HG03354 (cell line): ENCODE measurements at regions not wholly inside any gene's neighbourhood (a gene's known extent, or its start where the extent isn't known, plus 50 kb on each side); places are given as distances from the start of the nearest gene placed in this dataset.
A peak's percentile ranks its signal among the peaks of the same experiment; 100 is the strongest.
"Not testable (repeated sequence)": the region's sequence is repeated elsewhere in the genome, so short reads cannot be mapped to it uniquely, and the experiment has no call there.

Source experiments
- ATAC-seq: cut with Tn5 transposase; IDR thresholded peaks from one replicate; pipeline ENCODE4 v1.9.1; 2021; ENCODE audit warnings: mild to moderate bottlenecking; ENCODE audit not compliant: unreplicated experiment, poor library complexity, severe bottlenecking

DNA sequence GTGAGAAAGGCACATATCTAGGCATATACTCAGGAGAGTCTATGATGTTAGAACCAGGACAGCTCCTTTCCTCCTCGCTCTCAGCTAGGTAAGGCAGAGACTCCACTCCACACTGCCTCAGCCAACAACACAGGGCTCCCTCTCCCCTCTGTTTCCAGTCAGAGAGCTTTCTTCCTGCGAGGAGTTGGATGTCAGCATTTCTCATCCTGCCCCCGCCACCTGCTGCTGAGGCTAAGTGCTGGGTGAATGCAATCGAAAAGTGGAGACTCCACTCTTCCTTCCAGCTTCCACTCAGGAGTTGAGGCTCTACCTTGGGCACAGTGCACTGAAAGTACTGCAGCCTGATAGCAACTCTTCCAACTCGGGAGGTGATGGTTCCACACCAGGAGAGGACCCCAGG lies 177.2 kb upstream of the RAB6C start:
- no peak for ATAC-seq

DNA sequence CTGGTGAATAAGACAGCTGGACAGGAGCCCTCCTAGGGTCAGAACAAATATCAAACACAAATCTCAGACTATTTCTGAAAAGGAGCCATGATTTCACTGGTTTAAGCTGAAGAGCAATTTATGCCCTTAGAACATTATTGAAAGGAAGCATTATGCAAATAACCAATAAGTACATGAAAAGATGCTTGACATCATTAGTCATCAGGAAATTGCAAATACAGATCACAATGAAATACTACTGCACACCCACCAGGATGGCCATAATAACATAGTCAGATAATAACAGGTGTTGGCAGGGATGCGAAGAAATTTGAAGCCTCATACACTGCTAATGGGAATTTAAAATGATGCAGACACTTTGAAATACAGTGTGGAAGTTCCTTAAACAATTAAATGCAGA lies 176.4 kb upstream of the RAB6C start:
- no peak for ATAC-seq

DNA sequence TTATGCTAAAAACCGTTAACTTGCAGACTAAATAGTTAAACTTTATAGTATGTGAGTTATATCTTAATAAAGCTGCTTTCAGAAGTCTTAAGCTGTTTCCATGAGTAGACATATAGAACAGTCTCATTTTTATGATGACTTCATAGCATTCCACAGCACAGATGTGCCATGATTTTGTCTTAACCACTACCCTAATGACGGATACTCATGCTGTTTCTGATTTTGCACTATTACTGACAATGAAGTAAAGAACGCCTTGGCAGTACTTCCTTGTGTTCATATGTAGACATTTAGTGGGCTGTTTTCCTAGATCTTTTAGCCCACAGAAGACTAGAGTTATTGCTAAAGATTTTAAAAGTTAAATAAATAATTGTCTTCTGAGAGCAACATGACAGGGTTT lies 175.6 kb upstream of the RAB6C start:
- no peak for ATAC-seq

DNA sequence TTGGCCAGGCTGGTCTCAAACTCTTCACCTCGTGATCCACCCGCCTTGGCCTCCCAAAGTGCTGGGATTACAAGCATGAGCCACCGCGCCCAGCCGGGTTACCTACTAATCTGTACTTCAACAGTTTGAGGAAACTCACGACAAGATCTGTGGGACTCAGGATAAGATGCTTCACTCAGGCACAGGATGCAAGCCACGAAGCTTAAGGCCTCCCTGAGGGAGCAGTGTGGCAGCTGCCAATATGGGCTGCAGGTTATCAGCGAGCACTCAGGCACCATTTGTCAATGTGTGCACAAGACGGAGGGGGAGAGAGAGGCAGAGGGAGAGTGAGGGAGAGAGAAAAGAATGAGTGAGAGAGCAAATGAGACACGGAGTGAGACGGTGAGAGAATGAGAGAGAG lies 173.6 kb upstream of the RAB6C start:
- ATAC-seq = no peak

DNA sequence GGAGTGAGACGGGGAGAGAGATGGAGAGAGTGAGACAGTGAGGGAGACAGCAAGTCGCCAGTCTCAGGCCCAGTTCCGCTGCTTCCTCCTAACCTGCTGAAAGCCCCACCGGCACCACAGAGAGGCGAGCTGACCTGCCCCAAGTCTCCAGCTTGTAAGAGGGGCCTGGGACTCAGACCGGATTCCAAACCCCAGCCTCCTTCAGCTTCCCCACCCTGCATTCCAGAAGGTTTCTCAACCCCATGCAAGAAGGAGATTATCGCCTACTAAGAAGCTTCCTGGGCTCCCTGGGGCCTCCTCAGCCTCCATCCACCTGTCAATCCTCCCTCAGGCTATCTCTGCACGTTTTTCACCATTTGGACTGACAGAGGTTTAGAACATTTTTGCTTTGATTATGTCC lies 173.1 kb upstream of the RAB6C start:
- ATAC-seq = no peak

DNA sequence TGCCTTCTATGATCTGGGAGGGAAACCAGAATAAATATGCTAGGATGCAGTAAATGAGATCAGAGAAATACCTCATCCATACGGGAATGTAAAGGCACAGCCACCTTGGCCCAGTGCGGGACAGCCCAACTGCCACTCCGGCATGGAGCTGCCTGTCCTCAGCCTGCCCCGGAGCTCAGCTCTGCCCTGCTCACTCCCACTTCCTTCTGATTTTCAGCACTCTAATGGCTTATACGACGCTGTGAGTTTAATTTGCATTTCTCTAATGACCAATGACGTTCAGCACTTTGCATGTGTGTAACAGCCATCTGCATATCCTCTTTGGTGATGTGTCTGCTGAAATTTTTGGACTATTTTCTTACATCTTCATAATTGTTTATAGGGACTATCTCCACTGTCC lies 172.5 kb upstream of the RAB6C start:
- ATAC-seq = no peak

DNA sequence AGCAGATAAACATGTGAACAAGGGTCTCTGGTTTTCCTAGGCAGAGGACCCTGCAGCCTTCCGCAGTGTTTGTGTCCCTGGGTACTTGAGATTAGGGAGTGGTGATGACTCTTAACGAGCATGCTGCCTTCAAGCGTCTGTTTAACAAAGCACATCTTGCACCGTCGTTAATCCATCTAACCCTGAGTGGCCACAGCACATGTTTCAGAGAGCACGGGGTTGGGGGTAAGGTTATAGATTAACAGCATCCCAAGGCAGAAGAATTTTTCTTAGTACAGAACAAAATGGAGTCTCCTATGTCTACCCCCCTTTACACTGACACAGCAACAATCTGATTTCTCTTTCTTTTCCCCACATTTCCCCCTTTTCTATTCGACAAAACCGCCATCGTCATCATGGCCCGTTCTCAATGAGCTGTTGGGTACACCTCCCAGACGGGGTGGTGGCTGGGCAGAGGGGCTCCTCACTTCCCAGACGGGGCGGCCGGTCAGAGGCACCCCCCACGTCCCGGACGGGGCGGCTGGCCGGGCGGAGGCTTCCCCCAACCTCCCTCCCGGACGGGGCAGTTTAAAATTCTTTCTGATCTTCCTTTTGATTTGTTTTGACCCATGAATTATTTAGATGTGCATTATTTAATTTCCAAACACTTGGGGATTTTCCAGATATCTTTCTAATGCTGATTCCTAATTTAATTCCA lies 171.7 kb upstream of the RAB6C start:
- ATAC-seq = not testable (repeated sequence)

DNA sequence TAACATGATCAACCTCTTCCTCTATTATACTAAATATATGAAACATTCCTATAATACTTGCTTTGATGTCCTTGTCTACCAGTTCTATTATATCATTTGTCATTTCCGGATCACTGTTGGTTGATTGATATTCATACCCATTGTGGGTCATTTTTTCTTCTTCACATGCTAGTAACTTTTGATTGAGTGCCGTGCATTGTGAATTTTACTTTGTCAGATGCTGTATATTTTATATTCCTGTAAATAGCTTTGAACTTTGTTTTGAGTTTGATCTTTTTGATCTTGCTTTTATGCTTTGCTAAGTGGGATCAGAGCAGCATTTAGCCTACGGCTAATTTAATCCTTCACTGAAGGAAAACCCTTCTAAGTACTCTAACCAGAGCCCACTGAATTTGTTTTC lies 168.9 kb upstream of the RAB6C start:
- ATAC-seq = no peak

DNA sequence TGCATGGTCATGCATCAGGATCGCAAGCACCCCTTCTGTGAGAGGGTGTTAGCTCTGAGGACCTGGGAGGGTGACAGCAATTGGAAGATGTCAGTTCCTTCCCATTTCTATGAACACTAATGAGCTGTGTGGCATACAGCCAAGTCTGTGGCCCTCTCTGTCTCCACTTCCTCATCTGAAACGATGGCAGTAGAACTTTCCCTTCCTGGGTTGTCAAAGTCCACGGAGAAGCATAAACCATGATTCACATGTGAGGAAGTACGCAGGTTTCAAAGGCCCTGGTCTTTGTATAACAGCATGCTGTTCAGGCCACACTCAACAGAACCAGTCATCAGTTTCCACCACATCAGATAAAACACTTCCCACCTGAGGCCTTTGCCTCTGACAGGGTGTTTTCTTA lies 167.4 kb upstream of the RAB6C start:
- ATAC-seq = peak; percentile 68

DNA sequence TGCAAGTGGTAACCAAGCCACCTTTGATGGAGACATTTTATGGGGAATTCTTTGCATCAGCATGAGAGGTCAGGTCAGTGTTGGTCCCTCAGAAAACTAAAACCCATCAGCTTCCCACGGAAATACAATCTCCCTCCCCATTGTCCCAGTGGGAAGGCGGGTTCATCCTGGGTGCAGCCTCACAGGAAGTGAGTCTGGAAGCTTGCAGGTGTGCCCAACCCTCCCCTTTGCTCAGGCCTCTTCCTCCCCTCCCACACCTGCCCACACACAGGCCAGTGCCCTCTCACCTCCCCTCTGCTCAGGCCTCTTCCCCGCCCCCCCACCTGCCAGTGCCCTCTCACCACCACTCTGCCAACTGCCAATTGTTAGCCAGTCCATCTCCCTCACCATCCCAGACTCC lies 166.8 kb upstream of the RAB6C start:
- ATAC-seq = no peak

DNA sequence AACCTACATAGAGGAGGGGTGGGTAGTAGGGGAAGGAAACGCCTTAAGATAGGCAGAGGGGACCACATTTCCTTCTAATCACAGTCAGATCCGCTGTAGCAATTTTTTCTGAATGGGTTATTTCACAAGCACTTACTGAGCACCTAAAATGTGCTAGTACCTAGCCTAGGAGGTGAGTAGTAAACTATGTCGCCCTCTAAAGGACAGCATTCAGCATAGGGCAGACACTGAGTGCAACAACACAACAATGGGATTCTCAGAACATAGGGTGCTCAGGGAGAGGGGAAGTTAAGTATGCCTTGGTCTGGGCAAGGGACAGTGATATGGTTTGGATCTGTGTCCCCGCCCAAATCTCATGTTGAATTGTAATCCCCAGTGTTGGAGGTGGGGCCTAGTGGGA lies 166.1 kb upstream of the RAB6C start:
- no peak for ATAC-seq

DNA sequence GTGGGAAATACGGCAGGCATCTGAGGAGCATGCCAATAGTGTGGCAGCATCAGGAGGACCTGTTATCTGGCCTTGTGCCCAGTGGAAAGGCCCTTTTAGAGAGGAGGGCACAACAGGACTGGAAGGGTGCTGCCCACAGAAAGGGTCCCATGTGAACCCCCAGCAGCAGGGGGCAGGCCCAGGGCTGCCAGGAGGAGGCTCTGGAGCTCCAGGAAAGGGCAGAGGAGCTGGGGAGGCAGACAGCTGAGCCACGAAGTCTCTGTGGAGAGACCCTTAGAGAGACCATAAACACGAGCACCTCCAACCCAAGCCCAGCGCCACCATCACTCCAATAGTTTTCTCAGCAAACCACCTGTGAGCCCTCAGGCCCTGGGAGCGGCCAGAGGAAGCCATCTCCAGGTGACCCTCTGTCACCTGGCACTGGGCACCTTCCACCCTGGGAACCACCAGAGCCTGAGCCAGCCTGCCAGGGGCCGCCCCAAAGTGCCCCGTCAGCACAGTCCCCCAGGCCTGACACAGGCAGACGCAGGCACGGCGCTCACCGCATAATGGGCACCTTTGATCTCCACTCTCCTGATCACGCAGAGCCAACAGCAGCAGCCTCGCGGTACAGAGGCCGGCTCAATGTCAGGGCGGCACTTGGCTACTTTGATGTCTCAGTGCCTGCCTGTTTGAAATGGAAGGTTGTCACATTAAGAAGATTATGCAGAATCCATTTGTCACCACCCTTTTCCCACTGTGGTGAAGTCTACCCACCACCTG lies 162.5 kb upstream of the RAB6C start:
- ATAC-seq = no peak

DNA sequence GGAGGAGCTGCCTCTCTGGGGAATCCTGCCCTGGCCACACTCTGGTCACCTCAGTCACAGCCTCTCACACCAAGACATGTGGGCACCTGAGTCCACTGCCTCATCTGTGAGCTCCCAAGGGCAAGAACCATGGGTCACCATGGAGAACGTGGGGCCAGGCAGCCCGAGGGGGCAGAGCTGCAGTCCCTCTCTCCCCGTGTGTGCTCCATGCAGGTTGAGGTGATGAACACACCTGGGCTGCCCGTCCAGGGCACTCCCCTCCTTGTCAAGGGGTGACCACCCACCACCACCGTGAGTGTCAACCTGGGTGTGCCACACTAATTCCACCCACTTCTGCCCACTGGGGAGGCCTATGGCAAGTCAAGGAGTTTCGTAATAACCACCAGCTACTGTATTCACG lies 159.6 kb upstream of the RAB6C start:
- no peak for ATAC-seq

DNA sequence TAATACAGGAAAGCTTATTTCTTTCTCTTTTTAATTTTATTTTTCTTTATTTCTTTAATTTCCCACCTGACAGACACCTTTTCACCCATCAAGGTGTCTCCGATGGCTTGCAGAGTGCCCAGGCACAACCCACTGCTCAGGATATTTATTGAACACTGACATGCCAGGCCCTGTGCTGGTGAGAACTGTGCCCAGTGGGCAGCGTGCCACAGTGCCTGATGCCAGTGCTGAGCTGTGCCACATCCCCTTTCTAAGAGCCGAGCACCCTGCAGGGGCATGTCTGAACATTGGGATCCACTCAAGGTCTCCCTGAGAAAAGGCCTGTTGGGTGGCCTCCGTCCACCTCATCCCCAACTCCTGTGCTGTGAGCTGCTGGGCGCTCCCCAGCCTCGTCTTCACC lies 158.6 kb upstream of the RAB6C start:
- no peak for ATAC-seq

DNA sequence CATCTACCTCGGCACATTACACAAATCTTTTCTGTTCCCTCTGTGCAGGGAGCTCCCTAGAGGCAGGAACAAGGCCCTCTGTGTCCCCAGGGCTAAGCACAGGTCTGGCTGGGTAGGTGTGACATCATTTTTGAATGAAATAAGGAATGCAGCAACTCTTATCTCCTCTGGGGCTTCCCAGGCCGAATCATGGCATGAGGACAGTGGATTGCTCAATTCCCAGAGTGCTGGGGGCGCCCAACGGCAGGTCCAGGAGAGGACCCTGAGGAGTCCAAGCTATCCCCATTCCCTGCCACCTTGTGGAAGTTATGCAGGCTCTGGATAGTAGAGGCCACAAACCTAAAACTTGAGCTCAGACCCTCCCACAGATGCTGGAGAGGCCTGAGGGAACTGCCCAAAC lies 158.0 kb upstream of the RAB6C start:
- ATAC-seq = no peak

DNA sequence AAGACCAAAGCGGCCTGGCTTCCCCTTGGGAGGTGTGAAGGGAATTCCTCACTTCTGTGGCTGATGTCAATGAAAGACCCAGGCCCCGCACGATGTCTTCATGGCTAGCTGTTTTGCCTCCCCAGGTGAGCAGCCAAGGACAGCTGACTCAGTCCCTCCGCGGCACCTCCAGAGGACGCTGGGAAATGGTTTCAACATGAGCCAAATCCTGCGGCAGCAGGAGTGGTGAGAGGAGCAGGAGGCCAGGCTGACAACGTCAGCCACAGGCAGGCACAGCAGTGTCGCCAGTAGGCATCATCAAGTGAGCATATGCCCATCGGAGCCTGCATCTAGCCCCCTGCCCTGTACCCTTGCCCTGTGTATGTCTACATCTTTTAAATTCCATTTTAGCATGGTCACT lies 156.4 kb upstream of the RAB6C start:
- no peak for ATAC-seq

DNA sequence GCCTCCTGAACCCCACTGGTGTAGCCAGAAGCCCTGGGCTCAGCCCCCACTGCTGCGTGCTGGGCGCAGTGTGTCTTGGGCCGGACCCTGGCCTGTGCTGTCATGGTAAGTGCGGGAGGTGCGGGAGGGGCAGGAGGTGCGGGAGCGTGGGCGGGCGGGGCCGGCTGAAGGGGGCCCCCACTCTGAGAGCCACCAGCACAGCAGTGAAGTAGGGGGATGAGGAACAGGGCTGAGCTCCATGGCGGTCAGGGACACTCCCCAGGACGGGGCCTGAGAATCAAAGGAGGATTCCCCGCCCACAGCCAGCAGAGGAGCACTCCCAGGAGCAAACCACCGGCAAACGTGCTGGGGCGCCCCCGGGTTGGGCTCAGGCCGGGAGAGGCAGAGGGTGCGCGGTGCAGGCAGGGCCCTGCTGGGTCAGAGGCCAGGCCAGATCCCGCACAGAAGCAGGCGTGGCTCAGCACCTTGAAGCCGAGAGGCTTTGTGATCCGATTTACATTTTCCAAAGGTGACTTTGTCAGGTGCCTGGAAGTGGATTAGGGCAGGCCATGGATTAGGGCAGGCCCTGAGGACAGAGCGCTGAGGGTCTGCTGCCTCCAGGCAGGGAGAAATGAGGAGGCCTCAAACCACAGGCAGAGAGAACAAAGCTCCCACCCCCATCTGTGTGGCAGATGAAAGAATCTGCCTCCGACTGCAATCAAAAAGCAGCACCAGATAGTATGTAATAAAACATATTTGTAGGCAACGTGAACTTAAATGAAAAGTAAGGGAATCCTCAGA lies 152.0 kb upstream of the RAB6C start:
- ATAC-seq = no peak

DNA sequence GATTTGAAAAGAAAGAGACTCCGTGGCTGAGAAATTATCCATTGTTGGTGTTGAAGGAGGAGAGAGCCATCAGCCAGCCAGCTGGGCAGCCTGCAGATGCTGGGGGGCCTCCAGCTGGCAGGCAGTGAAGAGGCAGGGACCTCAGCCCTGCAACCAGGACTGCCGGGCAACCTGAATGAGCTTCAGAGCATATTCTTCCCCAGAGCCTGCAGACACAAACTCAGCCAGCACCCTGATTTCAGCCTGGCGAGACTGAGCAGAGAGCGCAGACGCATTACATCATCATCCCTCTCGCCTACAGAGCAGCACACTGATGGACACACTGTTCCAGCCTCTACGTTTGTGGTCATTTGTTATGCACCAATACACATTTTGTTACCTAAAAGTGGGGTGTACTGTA lies 150.7 kb upstream of the RAB6C start:
- ATAC-seq = no peak

DNA sequence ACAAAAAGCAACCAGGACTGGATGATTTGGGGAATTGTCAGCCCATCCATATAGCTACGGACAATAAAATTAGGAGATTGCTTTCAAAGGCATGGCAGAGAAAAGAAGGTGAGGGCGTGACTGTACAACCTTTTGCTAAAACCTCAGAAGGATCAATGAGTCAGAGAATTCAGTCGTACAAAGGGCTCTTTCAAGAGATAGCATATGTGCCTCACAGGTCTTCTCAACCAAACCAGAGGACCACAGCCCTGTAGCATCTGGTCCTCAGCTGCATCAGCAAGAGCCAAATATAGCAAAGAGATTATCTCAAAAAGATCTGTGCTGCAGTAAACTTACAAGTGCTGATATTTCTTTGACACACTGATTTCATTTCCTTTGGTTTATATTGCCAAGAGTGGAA lies 149.9 kb upstream of the RAB6C start:
- no peak for ATAC-seq

DNA sequence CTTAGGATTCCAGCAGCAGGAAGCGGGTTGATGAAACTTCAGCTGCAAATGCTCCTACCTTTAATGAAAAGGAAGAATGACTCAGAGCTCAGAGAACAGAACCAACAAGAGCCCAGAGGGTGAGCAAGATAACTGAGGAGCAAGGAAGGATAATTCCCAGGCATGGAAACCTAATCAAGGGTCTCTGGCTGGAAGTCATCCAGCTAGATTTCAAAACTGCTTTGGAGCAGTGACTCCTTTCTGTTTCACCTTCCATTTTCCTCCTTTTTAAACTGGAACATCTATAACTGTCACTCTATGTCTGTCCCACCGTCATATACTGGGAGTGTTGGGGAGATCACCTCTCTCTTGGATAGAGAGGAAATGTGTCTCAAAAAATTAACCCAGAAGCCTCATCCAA lies 148.4 kb upstream of the RAB6C start:
- ATAC-seq = no peak

DNA sequence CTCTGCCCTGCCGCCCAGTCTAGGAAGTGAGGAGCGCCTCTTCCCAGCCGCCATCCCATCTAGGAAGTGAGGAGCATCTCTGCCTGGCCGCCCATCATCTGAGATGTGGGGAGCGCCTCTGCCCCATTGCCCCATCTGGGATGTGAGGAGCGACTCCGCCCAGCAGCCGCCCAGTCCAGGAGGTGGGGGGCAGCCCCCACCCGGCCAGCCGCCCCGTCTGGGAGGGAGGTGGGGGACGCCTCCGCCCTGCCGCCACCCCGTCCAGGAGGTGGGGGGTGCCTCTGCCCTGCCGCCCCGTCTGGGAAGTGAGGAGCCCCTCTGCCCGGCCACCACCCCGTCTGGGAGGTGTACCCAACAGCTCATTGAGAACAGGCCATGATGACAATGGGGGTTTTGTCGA lies 146.0 kb upstream of the RAB6C start:
- ATAC-seq = not testable (repeated sequence)
